Hepatocyte (in vitro differentiated cells): ENCODE measurements at regions not wholly inside any gene's neighbourhood (a gene's known extent, or its start where the extent isn't known, plus 50 kb on each side); places are given as distances from the start of the nearest gene placed in this dataset.

Experiments used
- DNase-seq: peaks from one replicate; pipeline ENCODE4 v3.0.0-alpha.2; 2016; ENCODE audit warnings: low spot score
- H2AFZ ChIP-seq: fragments of 200-600 bp; sonication (generic); 2 replicates; pipeline ENCODE4 v1.6.0; 2016; ENCODE audit warnings: antibody characterized with exemption, mild to moderate bottlenecking
- H3K27ac ChIP-seq: fragments of 200-600 bp; sonication (generic); 2 replicates; pipeline ENCODE4 v1.5.1; 2016; ENCODE audit warnings: mild to moderate bottlenecking
- H3K27me3 ChIP-seq: fragments of 200-600 bp; sonication (generic); 2 replicates; pipeline ENCODE4 v1.6.1; 2016
- H3K36me3 ChIP-seq: fragments of 200-600 bp; sonication (generic); replicated peaks from 2 replicates; pipeline ENCODE4 v1.5.1; 2016; ENCODE audit warnings: low read depth; ENCODE audit not compliant: insufficient read depth
- H3K4me1 ChIP-seq: fragments of 200-600 bp; sonication (generic); 2 replicates; pipeline ENCODE4 v1.5.1; 2016; ENCODE audit warnings: mild to moderate bottlenecking, moderate library complexity; ENCODE audit not compliant: insufficient read depth
- H3K4me2 ChIP-seq: fragments of 200-600 bp; sonication (generic); 2 replicates; pipeline ENCODE4 v1.6.0; 2016
- H3K4me3 ChIP-seq: fragments of 200-600 bp; sonication (generic); 2 replicates; pipeline ENCODE4 v1.5.1; 2016; ENCODE audit warnings: mild to moderate bottlenecking
- H3K79me2 ChIP-seq: fragments of 200-600 bp; sonication (generic); 2 replicates; pipeline ENCODE4 v1.6.0; 2017; ENCODE audit warnings: mild to moderate bottlenecking
- H3K9me2 ChIP-seq: fragments of 200-600 bp; sonication (generic); replicated peaks from 2 replicates; pipeline ENCODE4 v1.6.0; 2017; ENCODE audit warnings: mild to moderate bottlenecking; ENCODE audit not compliant: insufficient read depth
- H3K9me3 ChIP-seq: fragments of 200-600 bp; sonication (generic); 2 replicates; pipeline ENCODE4 v1.5.1; 2016; ENCODE audit warnings: low read depth, mild to moderate bottlenecking
- H4K20me1 ChIP-seq: fragments of 200-600 bp; sonication (generic); 2 replicates; pipeline ENCODE4 v1.6.0; 2016; ENCODE audit warnings: mild to moderate bottlenecking; ENCODE audit not compliant: insufficient read depth, poor library complexity, severe bottlenecking
- CTCF ChIP-seq: fragments of 200-600 bp; sonication (generic); IDR thresholded peaks from 2 replicates; pipeline ENCODE4 v1.5.1; 2016; ENCODE audit warnings: antibody characterized with exemption, mild to moderate bottlenecking; ENCODE audit not compliant: poor library complexity
- EZH2 ChIP-seq: fragments of 200-600 bp; sonication (generic); IDR thresholded peaks from 2 replicates; pipeline ENCODE4 v1.6.1; 2016; ENCODE audit warnings: antibody characterized with exemption, mild to moderate bottlenecking, borderline replicate concordance
- EZH2phosphoT487 ChIP-seq: fragments of 200-600 bp; sonication (generic); IDR thresholded peaks from one replicate; pipeline ENCODE4 v1.6.1; 2018; ENCODE audit warnings: antibody characterized with exemption, mild to moderate bottlenecking, low read depth, moderate library complexity; ENCODE audit not compliant: unreplicated experiment, severe bottlenecking
- WGBS: methylation state at CpG from one replicate; pipeline ENCODE4 v1.1.6; 2016; ENCODE audit warnings: low lambda C conversion rate; ENCODE audit errors: missing lambda C conversion rate; 5-methylcytosine and 5-hydroxymethylcytosine counted together

- Histone ChIP-seq H3K27ac (no peak overlapping the region), H3K79me2 (no peaks in the 10 kb centered on the region), H3K9me2 (no peaks in the 10 kb centered on the region), H3K36me3 (no peaks in the 10 kb centered on the region), H4K20me1 (no peaks in the 10 kb centered on the region), H2AFZ (no peak overlapping the region), H3K4me1 (no peaks in the 10 kb centered on the region), H3K4me3 (no peak overlapping the region), H3K4me2 (no peak overlapping the region), H3K9me3 (no peaks in the 10 kb centered on the region), H3K27me3 (no peaks in the 10 kb centered on the region)
- no peak for TF ChIP-seq EZH2phosphoT487
- no peak for TF ChIP-seq EZH2
- 68% methylated on average over 5 of the region's 5 CpGs for WGBS
- no peak for DNase-seq
Observed at GRCh38 chrX:99468993-99469392, 941.1 kb downstream of the PCDH19 start.

DNA sequence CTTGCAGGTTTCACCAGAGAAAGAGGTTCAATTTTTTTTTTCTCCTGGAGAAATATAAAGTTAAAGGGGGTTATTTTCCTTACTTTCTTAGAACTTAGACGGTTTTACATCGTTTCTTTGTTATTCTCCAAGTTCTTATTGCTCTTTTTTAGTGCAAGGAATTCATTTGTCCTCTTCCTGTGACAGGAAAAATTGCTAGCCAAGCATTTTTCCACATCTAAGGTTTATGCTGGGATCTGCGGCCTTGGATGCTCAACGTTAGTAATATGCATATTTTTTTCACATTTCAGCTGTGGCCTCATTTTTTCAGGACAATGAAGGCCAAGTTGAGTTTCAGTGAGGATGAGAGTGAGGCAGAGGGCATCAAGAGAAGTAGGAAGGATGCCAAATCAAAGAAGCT, 948.9 kb downstream of the PCDH19 start:
- Histone ChIP-seq H3K79me2 (no peaks in the 10 kb centered on the region), H3K9me2 (no peaks in the 10 kb centered on the region), H3K36me3 (no peaks in the 10 kb centered on the region), H4K20me1 (no peaks in the 10 kb centered on the region), H3K4me3 (no peak overlapping the region), H3K9me3 (no peaks in the 10 kb centered on the region), H3K27ac (no peak overlapping the region), H3K4me1 (no peaks in the 10 kb centered on the region), H3K27me3 (no peaks in the 10 kb centered on the region), H2AFZ (no peak overlapping the region), H3K4me2 (no peak overlapping the region)
- TF ChIP-seq CTCF (no peak), EZH2 (no peak), EZH2phosphoT487 (no peak)
- DNase-seq, result no peak
- WGBS, result 49% methylated on average over 4 of the region's 4 CpGs

- no peaks in the 10 kb centered on the region for H3K36me3 ChIP-seq
- H4K20me1 ChIP-seq, result no peaks in the 10 kb centered on the region
- H3K27ac ChIP-seq, result no peak overlapping the region
- no peak overlapping the region for H3K4me2 ChIP-seq
- H3K9me3 ChIP-seq, result no peaks in the 10 kb centered on the region
- no peak overlapping the region for H3K4me3 ChIP-seq
- no peaks in the 10 kb centered on the region for H3K4me1 ChIP-seq
- no peaks in the 10 kb centered on the region for H3K9me2 ChIP-seq
- no peak for TF ChIP-seq EZH2phosphoT487
- no peak for TF ChIP-seq CTCF
- no peak for TF ChIP-seq EZH2
- no peak overlapping the region for H2AFZ ChIP-seq
- H3K27me3 ChIP-seq, result no peaks in the 10 kb centered on the region
- no peak for DNase-seq
- WGBS, result 74% methylated on average over 1 of the region's 1 CpG
- H3K79me2 ChIP-seq, result no peaks in the 10 kb centered on the region
Observed at GRCh38 chrX:99445336-99445735, 964.7 kb downstream of the PCDH19 start.

DNA sequence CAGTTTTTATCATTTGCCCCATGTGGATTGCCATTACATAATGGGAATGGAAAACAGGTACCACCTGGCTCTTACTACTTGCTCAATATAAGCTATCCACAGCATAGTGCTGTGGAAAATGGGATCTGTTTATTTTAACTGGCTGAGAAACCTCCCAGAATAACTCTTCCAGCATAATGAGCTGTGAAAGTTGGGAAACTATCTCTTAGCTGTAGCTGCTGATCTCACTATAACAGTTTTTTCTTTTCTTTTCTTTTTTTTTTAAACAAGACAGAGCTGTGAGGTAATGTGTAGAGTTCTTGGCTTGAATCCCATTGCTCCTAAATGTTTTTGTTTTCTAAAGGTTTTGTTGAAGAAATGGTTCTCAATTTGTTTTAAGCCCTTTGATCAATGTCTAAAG, 988.3 kb downstream of the PCDH19 start:
- Histone ChIP-seq H3K27me3 (no peaks in the 10 kb centered on the region), H3K9me3 (no peaks in the 10 kb centered on the region), H3K4me2 (no peak overlapping the region), H4K20me1 (no peaks in the 10 kb centered on the region), H3K36me3 (no peaks in the 10 kb centered on the region), H3K4me3 (no peak overlapping the region), H3K27ac (no peak overlapping the region), H3K79me2 (no peaks in the 10 kb centered on the region), H3K4me1 (no peaks in the 10 kb centered on the region), H2AFZ (no peak overlapping the region), H3K9me2 (no peaks in the 10 kb centered on the region)
- TF ChIP-seq EZH2phosphoT487 (no peak), CTCF (no peak), EZH2 (no peak)
- DNase-seq, result no peak
